HUDEP-2 (cell line): ENCODE measurements at regions not wholly inside any gene's neighbourhood (a gene's known extent, or its start where the extent isn't known, plus 50 kb on each side); places are given as distances from the start of the nearest gene placed in this dataset.

Experiments
- DNase-seq, 76 experiments: peaks; one replicate each; lab custom pipeline; 2025; ENCODE audit not compliant: unreplicated experiment in 76 of 76; lab: John Stamatoyannopoulos, UW

DNA sequence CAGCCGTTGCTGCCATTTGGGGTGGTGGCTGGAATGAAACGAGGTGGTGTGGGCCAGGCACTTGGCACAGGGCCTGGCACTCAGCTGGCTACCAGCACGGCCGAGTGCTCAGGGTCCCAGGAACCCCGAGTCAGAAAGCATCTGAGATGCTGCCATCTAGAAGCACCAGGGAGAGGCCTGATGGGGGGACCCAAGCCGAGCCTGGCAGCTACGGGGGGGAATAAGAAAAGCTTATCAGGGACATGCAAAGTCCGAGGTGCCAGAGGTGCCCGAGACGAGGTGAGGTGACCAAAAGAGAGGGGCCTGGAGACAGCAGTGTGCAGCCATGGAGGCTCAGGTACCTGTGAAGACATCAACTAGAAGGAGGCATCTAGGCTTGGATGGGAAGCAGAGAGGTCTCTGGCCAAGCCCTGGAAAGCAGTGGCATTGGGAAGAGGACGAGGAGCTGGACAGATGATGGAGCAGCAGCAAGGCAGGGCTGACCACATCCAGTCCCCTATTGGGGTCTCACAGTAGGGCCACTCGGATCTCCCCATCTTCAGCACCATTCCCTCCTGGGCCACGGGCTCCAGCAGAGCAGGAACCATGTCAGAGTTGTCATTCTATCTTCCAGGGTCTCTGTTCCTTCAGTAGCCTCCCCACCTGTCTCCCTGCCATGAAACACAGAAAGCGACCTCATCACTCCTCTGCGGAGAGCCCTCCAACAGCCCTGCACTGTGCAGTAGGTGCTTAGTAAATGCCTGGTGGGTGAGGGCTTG, 59.3 kb upstream of the DIO3 start:
- DNase-seq = no peak

DNA sequence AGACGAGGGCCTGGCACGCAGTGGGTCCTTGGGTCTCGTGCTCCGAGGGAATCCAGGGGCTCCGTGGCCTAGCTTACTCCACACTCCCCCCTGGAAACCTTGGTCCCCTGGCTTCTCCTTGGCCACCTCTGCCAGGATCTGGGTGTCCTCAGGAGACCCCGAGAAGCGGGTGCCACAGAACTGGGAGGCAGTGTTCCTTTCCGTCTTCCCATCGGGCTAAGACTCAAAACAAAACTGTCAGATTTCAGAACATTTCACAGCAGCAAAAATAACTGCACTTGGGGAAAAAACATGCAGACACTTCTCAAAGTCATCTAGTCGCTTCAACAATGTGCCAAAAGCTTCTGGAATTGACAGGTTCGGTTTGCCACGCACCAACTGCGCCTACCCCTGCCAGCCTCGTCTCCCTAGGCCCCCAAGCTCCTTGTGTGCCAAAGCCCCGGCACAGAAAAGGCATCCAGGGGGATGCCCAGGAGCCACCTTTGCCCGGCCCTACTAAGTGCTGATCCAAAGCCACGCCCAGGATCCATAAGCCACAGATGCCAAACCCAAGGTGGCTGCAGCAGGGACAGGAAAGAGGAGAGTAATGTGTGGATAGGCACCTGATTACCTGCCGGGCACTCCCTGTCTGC, 58.4 kb upstream of the DIO3 start:
- no peak for DNase-seq

DNA sequence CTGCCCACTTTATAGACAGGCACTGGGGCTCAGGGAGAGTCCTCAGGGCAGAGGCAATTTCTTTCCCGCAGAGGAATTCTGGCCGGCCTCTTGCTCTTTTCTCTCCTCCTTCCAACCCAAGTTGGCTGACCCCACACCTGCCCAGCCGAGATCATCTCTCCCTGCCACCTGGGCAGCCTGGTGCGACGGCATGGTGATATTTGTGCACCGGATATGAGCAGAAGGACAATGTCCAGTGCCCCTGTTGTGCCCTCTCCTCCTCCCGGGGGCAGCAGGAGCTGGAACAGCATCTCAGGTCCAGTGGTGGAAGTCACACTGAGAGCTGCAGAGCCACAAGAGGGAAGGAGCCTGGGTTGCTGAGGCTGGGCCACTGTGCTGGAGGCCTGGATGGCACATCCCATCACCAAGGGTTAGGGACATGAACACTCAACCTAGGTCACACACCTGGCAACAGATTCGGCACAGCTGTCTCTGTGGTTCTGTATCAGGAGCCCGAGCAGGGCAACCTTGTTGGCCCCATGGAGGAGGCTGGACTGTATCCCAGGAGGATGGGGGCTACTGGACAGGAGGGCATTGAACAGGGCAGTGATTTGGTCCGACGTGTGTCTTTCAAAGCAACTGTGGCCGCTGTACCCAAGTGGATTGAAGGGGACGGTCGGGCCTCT, 57.7 kb upstream of the DIO3 start:
- DNase-seq = no peak

DNA sequence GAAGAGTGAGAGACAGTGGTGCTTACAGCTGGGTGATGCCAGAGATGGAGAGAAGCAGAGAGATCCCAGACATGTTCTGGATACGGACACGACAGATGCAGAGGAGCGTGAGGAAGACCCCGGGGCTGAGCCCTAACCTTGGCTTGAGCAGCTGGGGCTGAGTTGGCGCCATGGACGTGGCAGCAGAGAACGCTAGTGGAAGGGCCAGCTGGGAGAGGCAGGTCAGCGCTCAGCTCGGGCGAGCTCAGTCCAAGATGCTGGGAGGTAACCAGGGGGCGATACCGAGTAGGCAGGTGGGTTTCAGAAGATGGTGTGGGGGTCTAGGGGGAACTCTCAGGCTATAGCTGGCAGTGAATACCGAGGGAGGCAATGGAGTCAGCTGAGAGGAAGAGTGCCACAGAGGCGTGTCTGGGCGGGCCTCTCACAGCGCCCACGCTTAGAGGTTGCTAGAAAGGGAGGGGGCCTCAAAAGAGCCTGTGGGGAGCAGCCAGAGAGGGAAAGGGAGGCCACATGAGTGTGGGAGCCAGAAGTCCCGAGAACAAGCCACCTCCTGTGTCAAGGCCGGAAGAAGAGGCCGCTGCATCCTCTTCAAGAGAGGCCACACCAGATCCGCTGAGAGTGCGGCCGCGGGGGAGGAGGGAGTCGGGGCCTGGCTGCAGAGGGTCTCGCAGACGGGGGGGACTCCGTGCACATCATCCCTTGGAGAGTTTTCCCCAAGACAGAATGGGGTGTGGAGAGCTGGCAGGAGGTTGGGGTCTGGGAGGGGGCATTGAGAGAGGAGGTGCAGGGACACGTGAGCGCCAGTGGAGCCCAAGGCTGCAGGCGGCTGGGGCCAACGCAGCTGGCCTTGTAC, 57.0 kb upstream of the DIO3 start:
- no peak for DNase-seq

DNA sequence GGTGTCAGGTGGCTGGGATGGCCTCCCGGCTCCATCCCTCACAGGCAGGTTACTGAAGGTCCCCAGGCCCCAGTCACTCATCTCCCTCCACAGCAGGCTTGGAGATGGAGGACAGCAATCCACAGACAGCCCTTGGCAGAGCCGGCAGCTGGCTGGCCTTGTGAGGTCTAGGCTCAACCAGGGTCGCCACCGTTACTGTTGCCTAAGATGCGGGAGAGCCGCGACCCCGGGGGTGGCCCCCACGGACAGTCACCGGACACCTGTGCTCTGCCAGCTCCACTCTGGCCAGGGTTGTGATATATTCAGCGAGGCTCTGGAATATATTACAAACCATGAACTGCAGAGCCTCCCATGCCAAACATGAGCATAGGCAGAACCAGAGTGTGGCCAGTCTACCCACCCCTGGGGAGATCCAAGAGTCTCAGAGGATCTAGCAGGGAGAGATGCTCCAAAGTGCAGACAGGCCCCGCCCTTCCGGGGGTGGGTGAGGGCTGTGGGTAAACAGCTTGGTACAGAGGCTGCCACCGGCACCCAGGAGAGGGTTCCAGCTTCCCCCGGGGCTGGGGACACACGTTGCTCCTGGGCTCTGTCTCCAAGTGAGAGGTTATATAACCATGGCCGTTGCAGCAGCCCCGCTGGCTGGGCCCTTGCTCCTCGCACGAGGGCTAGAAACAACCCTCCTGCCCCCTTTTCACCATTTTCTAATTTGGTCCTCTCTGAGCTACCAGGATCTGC, 55.9 kb upstream of the DIO3 start:
- DNase-seq = no peak

DNA sequence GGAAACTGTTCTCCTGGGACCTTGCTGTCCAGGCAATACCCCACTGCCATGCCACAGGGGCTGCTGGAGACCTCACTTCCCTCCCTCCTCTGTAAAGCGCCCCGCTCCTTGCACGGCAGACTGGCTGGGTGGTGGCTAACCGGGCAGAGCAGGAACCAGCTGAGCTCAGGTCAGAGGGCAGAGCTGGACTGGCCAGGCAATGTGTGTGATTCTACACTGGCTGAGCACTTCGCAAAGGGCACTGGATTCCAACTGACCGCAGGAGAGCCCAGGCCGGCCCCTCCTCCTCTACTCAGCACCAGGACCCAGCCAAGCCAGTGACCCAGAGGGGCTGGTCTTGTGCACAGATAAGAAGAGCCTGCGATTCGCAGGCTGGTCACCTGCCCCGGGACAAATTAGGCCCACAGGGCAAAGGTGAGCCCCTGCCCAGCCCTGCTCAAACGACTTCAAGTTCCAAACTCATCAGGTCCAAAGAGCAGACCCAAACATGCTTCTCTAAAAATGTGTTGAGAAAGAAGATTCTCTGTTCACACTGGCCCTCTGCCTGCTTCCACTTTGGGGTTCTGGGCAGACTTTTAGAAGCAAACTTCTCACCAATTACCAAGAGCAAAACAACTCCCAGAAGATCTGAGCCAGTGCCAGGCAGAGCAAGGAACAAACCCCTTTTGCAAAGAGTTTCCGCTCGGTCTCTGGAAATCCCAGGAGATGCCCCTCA, 54.9 kb upstream of the DIO3 start:
- no peak for DNase-seq

DNA sequence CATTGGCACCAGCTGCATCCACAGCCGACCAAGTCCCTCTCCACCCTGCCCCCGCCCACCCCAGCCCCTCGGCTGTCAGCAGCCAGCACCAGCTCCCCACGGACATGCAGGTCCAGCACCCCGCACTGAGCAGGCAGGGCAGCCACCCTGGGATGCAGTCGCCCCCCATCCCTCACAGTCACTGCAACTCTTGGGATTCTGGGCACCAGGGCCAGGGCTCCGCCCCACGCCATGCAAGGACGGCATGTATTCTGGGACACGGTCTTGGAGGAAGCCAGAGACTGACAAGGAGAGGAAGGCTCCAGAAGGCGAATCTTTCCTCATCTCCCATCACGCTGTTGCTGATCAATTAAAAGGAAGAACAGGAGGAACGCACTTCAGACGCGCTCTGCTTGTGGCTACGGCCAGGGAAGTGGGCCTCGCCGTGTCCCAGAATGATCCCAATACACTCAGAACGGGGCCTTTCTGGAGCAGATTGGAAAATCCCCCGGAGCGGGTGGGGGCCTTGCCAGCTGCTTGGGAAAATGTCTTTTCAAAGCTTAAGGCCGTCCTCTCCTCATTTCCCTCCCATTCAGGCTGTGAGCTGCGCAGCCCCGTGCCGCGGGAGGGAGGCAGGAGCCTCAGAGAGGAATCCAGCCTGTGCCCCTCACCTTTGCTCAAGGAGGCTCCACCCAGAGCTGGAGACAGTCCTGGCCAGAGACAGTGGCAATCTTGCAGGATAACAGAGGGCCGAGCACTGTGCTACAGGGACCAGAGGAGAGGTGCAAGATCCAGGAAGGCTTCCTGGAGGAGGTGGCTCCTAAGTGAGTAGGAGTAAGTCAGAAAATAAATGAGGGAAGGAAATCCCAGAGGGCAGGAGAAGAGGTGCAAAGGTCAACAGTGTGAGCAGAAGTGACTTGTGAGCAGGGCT, 54.1 kb upstream of the DIO3 start:
- no peak for DNase-seq

DNA sequence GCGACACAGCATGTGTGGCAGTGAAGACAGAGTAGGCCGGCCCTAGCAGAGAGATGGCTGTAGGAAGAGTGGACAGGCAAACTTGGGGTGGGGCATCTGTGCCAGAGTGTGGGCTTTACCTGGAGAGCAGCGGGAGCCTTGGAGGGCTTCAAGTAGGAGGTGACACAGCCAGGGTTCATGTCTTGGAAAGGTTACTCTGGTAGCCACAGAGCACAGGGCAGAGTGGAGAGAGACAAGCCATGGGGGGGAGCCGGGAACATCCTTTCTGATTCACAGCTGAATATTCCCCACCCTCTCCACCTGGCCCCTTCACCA, 53.5 kb upstream of the DIO3 start:
- no peak for DNase-seq

DNA sequence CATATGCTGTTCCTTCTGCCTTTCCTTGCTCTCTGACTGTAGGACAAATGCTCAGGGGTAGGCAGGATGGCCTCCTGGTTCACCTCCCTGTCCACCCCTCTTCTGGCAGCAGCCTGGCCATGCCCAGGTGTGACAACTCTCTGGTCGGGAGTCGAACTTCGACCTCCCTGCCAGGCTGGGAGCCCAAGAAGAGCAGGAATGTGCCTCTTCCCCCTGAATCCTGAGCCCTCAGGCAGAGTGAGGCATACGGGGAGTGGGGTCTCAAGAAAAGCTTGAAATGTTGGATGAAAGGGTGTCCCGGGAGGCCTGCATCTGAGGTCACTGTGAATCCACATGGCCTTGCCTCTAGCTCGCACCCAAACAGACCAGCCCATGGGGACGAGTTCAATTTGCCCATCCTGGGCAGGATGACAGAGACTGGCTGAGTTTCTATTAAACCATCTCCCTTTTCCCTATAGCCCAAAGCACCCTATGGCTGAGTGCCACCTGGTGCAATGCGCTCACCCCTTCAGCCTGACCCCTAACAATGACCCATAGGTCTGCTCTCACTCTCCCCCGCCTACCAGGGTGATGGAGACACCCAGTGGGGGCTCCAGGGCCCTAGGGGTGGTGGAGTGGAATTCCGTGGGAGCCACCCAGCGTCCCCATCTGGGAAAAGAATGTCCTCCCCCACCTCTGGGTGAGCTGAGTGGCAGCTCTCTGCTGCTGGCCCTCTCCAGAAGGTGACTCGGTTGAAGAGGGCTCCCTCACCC, 52.9 kb upstream of the DIO3 start:
- no peak for DNase-seq

DNA sequence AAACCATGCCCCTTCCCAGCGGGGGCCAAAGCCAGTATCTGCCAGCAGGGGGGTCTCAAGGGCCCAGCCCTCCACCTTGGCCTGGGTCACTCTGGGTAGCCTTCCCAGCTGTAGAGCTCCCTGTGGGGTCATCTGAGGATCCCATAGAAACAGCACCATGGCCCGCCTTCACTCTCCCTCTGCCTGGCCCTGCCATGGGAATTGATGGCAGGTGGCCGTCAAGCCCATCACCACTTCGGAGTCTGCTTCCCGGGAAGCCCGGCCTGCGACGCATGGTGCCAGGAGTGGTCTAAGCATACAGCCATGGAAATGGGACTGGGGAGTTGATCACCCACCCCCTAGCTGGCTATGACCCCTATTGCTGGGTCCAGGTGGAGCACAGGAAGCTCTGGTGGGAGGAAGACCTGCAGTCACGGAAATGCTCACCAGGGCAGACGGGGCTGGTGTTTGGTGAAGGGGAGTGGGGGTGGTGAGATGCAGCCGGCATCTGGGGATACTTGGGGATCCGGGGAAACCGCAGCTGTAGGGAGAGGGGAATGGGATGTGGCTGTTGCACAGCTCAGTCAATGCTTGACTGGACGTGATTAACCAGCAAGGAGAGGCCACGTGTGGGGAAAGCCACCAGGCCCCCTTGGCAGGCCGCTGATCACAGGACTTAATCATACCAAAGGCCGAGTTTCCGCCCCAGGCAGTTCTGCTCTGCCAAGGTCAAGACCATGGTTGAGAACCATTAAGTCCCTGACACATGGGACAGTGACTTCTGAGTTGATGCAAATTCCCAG, 52.2 kb upstream of the DIO3 start:
- no peak for DNase-seq

DNA sequence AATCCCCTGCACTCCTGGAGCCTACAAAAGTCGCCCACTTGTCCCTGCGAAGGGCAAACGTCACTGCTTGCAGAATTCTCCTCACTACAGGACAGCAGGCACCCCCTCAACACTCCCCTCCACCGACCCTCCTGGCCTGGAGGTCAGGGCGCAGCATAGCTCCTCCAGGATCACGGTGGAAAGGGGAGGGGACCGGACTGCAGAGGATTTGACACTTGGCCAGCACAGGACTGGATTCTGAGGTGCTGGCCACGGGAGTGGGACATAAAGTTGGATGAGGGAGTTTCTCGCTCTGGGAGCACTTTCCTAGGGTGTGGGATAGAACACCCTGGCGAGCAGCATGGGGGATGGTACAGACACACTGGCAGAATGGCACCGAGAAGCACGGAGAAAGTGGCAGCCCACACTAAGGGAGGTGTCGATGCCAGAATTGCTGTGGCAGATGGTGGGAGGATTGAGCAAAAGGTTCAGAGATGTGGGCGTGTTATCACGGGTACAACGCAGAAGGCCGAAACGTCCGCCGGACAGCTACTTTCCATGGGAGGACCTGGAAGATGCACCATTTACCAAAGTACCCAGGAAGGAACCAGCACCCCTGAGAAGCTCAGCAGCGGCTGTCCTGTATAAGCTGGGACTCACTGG, 51.4 kb upstream of the DIO3 start:
- DNase-seq = no peak

DNA sequence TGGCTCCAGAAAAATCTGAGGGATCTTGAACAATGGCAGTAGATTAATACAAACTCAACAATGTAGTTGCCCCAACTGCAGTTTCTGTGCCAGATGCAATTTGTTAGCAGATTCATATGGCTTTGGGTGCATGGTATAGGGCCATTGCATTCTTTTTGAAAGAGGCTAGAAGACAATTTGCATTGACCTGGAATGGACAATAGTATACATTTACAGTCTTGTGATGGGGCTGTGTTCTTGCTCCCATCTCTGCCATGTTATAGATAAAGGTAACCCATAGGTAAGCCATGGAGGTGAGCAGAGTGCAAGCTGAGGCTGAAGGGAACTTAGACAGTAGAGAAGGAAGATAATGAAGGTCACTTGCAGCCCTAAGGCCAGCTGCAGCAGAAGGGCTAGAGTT, 50.1 kb upstream of the DIO3 start:
- no peak for DNase-seq
